ENCODE measurements at regions not wholly inside any gene's neighbourhood (a gene's known extent, or its start where the extent isn't known, plus 50 kb on each side); places are given as distances from the start of the nearest gene placed in this dataset.
"Not testable (repeated sequence)": the region's sequence is repeated elsewhere in the genome, so short reads cannot be mapped to it uniquely, and the experiment has no call there.

DNA sequence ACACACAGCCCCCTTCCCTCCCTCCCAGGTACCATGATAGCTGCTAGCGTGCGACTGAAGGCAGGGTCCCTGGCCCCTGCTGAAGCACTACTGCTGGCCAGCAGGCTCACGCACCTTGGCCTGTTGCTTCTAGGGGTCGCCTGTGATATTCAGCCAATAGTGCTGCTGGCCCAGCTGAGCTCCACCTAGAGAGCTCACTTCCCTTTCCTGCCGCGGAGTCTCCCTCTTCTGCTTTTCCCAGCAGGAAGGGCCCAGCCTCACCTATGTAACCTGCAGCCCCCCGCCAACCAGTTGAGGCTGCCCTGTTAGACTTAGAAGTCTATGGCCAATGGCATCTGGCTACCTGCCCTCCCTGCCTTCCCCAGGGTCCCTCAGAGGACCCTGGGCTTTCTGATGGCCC is 175.5 kb upstream of the ZSCAN2 start:
- H3K4me3 ChIP-seq (ENCODE audit: insufficient read depth, low read depth, low read length); H3K18ac ChIP-seq (ENCODE audit: low read depth, low read length); CTCF ChIA-PET; H4K91ac ChIP-seq (ENCODE audit: insufficient read depth, low read depth, low read length); intact Hi-C loops (cut with micrococcal nuclease); BruUV-seq (replicated peaks); H2BK5ac ChIP-seq (ENCODE audit: low read depth, low read length, poor library complexity, severe bottlenecking); H3K9me3 ChIP-seq (ENCODE audit: control insufficient read depth, insufficient read depth, low read length); H3K4me1 ChIP-seq (ENCODE audit: control insufficient read depth, insufficient read depth, low read length); H3K79me1 ChIP-seq (ENCODE audit: low read depth in 1 of 2, low read length in 2 of 2); H3K4ac ChIP-seq (ENCODE audit: low read depth, low read length); H3K9me1 ChIP-seq (ENCODE audit: insufficient read depth, low read length); H2BK120ac ChIP-seq (ENCODE audit: low read depth, low read length); DNase-seq; POLR2A ChIA-PET (ENCODE audit: unreplicated experiment); H3K14ac ChIP-seq (replicated peaks; ENCODE audit: low read depth, low read length); H4K20me1 ChIP-seq (ENCODE audit: insufficient read depth, low read length); ATAC-seq (ENCODE audit: low read depth); H2AFZ ChIP-seq (replicated peaks; ENCODE audit: low read length, poor library complexity); H3K9ac ChIP-seq (ENCODE audit: low read depth, low read length); H2AK9ac ChIP-seq (replicated peaks; ENCODE audit: low read depth, low read length, poor library complexity); H2BK20ac ChIP-seq (ENCODE audit: low read depth, low read length); H3K4me2 ChIP-seq (ENCODE audit: low read depth, low read length); H3K23ac ChIP-seq (ENCODE audit: low read depth, low read length); H3K27ac ChIP-seq (ENCODE audit: insufficient read depth, low read length); H4K5ac ChIP-seq (ENCODE audit: low read depth, low read length); in situ Hi-C loops (cut with MboI; ENCODE audit: low sequenced_read_pairs); H3K27me3 ChIP-seq (ENCODE audit: control insufficient read depth, insufficient read depth, low read length); H4K8ac ChIP-seq (ENCODE audit: low read depth in 2 of 2, low read length in 2 of 2); H3K36me3 ChIP-seq (ENCODE audit: control insufficient read depth, insufficient read depth, low read length); dilution Hi-C loops (cut with HindIII; ENCODE audit: low sequenced_read_pairs, unreplicated experiment); H3K56ac ChIP-seq (ENCODE audit: extremely low read depth, insufficient read depth, low read length); H2AK5ac ChIP-seq (ENCODE audit: low read depth, low read length); H2BK15ac ChIP-seq (ENCODE audit: low read depth, low read length): not testable (repeated sequence)
- WGBS, 2 experiments (ENCODE audit: extremely low coverage in 2 of 2, insufficient read length in 1 of 2): no CpG with 5 or more reads among the region's 7 CpGs

GRCh38 chr15:84473305-84473877 is 127.4 kb upstream of the ZSCAN2 start:
- H3K14ac ChIP-seq (replicated peaks; ENCODE audit: low read depth, low read length); in situ Hi-C loops (cut with MboI; ENCODE audit: low sequenced_read_pairs); H4K91ac ChIP-seq (ENCODE audit: insufficient read depth, low read depth, low read length); H2AK5ac ChIP-seq (ENCODE audit: low read depth, low read length); DNase-seq; H3K4me2 ChIP-seq (ENCODE audit: low read depth, low read length); H3K9me1 ChIP-seq (ENCODE audit: insufficient read depth, low read length); H3K9ac ChIP-seq (ENCODE audit: low read depth, low read length); H4K8ac ChIP-seq (ENCODE audit: low read depth in 2 of 2, low read length in 2 of 2); H4K5ac ChIP-seq (ENCODE audit: low read depth, low read length); H3K18ac ChIP-seq (ENCODE audit: low read depth, low read length); H3K36me3 ChIP-seq (ENCODE audit: control insufficient read depth, insufficient read depth, low read length); H3K4me1 ChIP-seq (ENCODE audit: control insufficient read depth, insufficient read depth, low read length); intact Hi-C loops (cut with micrococcal nuclease); H3K23ac ChIP-seq (ENCODE audit: low read depth, low read length); dilution Hi-C loops (cut with HindIII; ENCODE audit: low sequenced_read_pairs, unreplicated experiment); H3K79me1 ChIP-seq (ENCODE audit: low read depth in 1 of 2, low read length in 2 of 2); H3K56ac ChIP-seq (ENCODE audit: extremely low read depth, insufficient read depth, low read length); H3K27me3 ChIP-seq (ENCODE audit: control insufficient read depth, insufficient read depth, low read length); H3K4ac ChIP-seq (ENCODE audit: low read depth, low read length); BruUV-seq (replicated peaks); H2BK20ac ChIP-seq (ENCODE audit: low read depth, low read length); H2BK5ac ChIP-seq (ENCODE audit: low read depth, low read length, poor library complexity, severe bottlenecking); H2AFZ ChIP-seq (replicated peaks; ENCODE audit: low read length, poor library complexity); H3K27ac ChIP-seq (ENCODE audit: insufficient read depth, low read length); CTCF ChIA-PET; H2AK9ac ChIP-seq (replicated peaks; ENCODE audit: low read depth, low read length, poor library complexity); POLR2A ChIA-PET (ENCODE audit: unreplicated experiment); H2BK15ac ChIP-seq (ENCODE audit: low read depth, low read length); H4K20me1 ChIP-seq (ENCODE audit: insufficient read depth, low read length); H2BK120ac ChIP-seq (ENCODE audit: low read depth, low read length); ATAC-seq (ENCODE audit: low read depth); H3K4me3 ChIP-seq (ENCODE audit: insufficient read depth, low read depth, low read length); H3K9me3 ChIP-seq (ENCODE audit: control insufficient read depth, insufficient read depth, low read length): not testable (repeated sequence)
- WGBS, 2 experiments (ENCODE audit: extremely low coverage in 2 of 2, insufficient read length in 1 of 2): no CpG with 5 or more reads among the region's 26 CpGs

All from IMR-90 (cell line).